Stimulated activated CD4-positive, alpha-beta T cell treated with anti-CD3 and anti-CD28 coated beads, Interleukin-15, amount 100 ng/mL, for 24 hours (primary cell): ENCODE measurements at regions not wholly inside any gene's neighbourhood (a gene's known extent, or its start where the extent isn't known, plus 50 kb on each side); places are given as distances from the start of the nearest gene placed in this dataset.
"Not testable (repeated sequence)": the region's sequence is repeated elsewhere in the genome, so short reads cannot be mapped to it uniquely, and the experiment has no call there.

Source experiments
- DNase-seq: peaks from one replicate; pipeline ENCODE4 v3.0.0-alpha.2; 2020

- DNase-seq, result no peak
These were observed 50.4 kb upstream of the RAPH1 start for GRCh38 chr2:203585516-203585915.

- no peak for DNase-seq
These were observed 51.1 kb upstream of the RAPH1 start for GRCh38 chr2:203586206-203586605.

- DNase-seq, result no peak
These were observed 51.6 kb upstream of the RAPH1 start for GRCh38 chr2:203586696-203587095.

- DNase-seq, result no peak
These were observed 55.4 kb upstream of the RAPH1 start for GRCh38 chr2:203590496-203590895.

GRCh38 chr2:203591642-203592041 lies 56.5 kb upstream of the RAPH1 start:
- no peak for DNase-seq

GRCh38 chr2:203592470-203592869 lies 57.4 kb upstream of the RAPH1 start:
- no peak for DNase-seq

- no peak for DNase-seq
These were observed 59.4 kb upstream of the RAPH1 start for GRCh38 chr2:203594541-203594940.

GRCh38 chr2:203596183-203596582 lies 61.1 kb upstream of the RAPH1 start:
- no peak for DNase-seq

GRCh38 chr2:203599509-203599908 lies 64.4 kb upstream of the RAPH1 start:
- DNase-seq, result no peak

GRCh38 chr2:203600286-203600685 lies 65.2 kb upstream of the RAPH1 start:
- DNase-seq, result no peak

- no peak for DNase-seq
These were observed 68.6 kb upstream of the RAPH1 start for GRCh38 chr2:203603456-203604389.

- DNase-seq, result no peak
These were observed 70.2 kb upstream of the RAPH1 start for GRCh38 chr2:203605302-203605701.

- DNase-seq, result no peak
These were observed 71.0 kb upstream of the RAPH1 start for GRCh38 chr2:203606051-203606450.

- no peak for DNase-seq
These were observed 75.5 kb upstream of the RAPH1 start for GRCh38 chr2:203610558-203610957.

GRCh38 chr2:203612246-203612645 lies 77.1 kb upstream of the RAPH1 start:
- no peak for DNase-seq

GRCh38 chr2:203619267-203619878 lies 84.3 kb upstream of the RAPH1 start:
- DNase-seq, result no peak

- no peak for DNase-seq
These were observed 84.4 kb upstream of the CD28 start for GRCh38 chr2:203621981-203622515.

GRCh38 chr2:203623096-203623495 lies 83.3 kb upstream of the CD28 start:
- DNase-seq, result no peak

GRCh38 chr2:203623661-203624060 lies 82.8 kb upstream of the CD28 start:
- DNase-seq, result no peak

GRCh38 chr2:203625701-203626100 lies 80.7 kb upstream of the CD28 start:
- no peak for DNase-seq

GRCh38 chr2:203626247-203626646 lies 80.2 kb upstream of the CD28 start:
- not testable (repeated sequence) for DNase-seq

GRCh38 chr2:203626952-203627681 lies 79.3 kb upstream of the CD28 start:
- DNase-seq, result no peak

GRCh38 chr2:203629699-203630098 lies 76.7 kb upstream of the CD28 start:
- DNase-seq, result no peak
